ENCODE measurements at regions not wholly inside any gene's neighbourhood (a gene's known extent, or its start where the extent isn't known, plus 50 kb on each side); places are given as distances from the start of the nearest gene placed in this dataset.

DNA sequence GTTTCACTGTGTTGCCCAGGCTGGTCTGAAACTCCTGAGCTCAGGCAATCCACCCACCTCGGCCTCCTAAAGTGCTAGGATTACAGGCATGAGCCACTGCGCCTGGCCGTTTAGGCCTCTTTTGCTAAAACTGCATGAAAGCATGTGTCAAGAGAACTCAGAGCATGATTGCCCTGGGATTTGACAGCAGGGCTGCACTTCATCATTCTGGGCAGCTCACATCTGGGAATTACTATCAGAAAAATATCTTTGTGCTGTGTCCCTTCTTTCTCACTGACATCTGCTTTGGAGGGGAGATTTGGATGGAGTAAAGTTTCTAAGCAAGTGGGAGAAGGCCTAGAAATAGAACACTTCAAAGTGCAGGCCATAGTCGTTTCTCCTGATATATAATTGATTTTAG lies 59.6 kb upstream of the EIF2S2 start:
- no peak overlapping the region for H2AFZ ChIP-seq (ENCODE audit: low read depth, low read length)
- no peaks in the 10 kb centered on the region for H3K9me3 ChIP-seq (ENCODE audit: insufficient read depth, low read depth, low read length)
- Mint-ChIP-seq H3K4me1 (ENCODE audit: low read depth, unreplicated experiment) (no peaks in the 10 kb centered on the region), H3K27ac (ENCODE audit: unreplicated experiment) (no peak overlapping the region), H3K9me3 (ENCODE audit: unreplicated experiment) (no peaks in the 10 kb centered on the region), H3K36me3 (ENCODE audit: low read depth, unreplicated experiment) (no peaks in the 10 kb centered on the region), H3K4me3 (ENCODE audit: unreplicated experiment) (no peak overlapping the region), H3K27me3 (ENCODE audit: low read depth, unreplicated experiment) (peaks cover 2% of the 10 kb centered on the region)
- DNase-seq (ENCODE audit: low read depth) (no peak), FAIRE-seq (no peak)
- H3K4me3 ChIP-seq (ENCODE audit: insufficient read depth, low read depth, low read length): no peak overlapping the region
- H3K4me1 ChIP-seq (ENCODE audit: insufficient read depth, low read length): no peaks in the 10 kb centered on the region
- H3K4me2 ChIP-seq (ENCODE audit: low read length): no peak overlapping the region
- H3K27me3 ChIP-seq (ENCODE audit: insufficient read depth, low read length): peaks cover 5% of the 10 kb centered on the region
- no peaks in the 10 kb centered on the region for H3K36me3 ChIP-seq (ENCODE audit: insufficient read depth, low read length)
- no peak overlapping the region for H3K9ac ChIP-seq (ENCODE audit: low read length)
- H3K79me2 ChIP-seq (ENCODE audit: insufficient read depth, low read length): no peaks in the 10 kb centered on the region
- TF ChIP-seq EZH2 (IDR thresholded peaks at IDR 0.05; ENCODE audit: insufficient read depth, low read length): no peak
- TF ChIP-seq, protein P1, sequence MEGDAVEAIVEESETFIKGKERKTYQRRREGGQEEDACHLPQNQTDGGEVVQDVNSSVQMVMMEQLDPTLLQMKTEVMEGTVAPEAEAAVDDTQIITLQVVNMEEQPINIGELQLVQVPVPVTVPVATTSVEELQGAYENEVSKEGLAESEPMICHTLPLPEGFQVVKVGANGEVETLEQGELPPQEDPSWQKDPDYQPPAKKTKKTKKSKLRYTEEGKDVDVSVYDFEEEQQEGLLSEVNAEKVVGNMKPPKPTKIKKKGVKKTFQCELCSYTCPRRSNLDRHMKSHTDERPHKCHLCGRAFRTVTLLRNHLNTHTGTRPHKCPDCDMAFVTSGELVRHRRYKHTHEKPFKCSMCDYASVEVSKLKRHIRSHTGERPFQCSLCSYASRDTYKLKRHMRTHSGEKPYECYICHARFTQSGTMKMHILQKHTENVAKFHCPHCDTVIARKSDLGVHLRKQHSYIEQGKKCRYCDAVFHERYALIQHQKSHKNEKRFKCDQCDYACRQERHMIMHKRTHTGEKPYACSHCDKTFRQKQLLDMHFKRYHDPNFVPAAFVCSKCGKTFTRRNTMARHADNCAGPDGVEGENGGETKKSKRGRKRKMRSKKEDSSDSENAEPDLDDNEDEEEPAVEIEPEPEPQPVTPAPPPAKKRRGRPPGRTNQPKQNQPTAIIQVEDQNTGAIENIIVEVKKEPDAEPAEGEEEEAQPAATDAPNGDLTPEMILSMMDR (IDR thresholded peaks at IDR 0.05; ENCODE audit: insufficient read depth, low read depth, low read length): no peak
- H3K27ac ChIP-seq (ENCODE audit: low read depth, low read length): no peak overlapping the region
- no peaks in the 10 kb centered on the region for H4K20me1 ChIP-seq (ENCODE audit: insufficient read depth, low read length)

DNA sequence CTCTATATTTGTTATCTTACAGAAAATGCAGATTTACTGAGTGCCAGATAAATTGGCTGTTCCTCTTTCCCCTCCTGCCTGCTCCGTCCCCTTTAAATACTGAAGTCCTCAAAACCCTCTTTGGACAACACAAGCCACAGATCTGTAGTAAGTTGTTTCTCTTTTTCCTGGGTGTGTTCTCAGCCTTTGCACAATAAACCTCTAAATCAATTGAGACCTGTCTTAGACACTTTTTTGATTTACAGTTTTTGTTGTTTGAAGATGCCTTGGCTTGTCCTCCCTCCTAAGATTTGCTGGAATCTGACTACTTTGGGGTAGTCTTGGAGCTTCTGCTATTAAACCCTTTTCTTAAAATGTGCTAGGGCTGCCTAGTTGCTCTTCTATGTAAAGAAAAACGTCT lies 60.9 kb upstream of the EIF2S2 start:
- no peak overlapping the region for H3K27ac Mint-ChIP-seq (ENCODE audit: unreplicated experiment)
- Histone ChIP-seq H2AFZ (ENCODE audit: low read depth, low read length) (no peak overlapping the region), H3K27me3 (ENCODE audit: insufficient read depth, low read length) (peaks cover 8% of the 10 kb centered on the region), H3K4me3 (ENCODE audit: insufficient read depth, low read depth, low read length) (no peak overlapping the region), H3K36me3 (ENCODE audit: insufficient read depth, low read length) (no peaks in the 10 kb centered on the region), H3K4me2 (ENCODE audit: low read length) (no peak overlapping the region), H3K4me1 (ENCODE audit: insufficient read depth, low read length) (no peaks in the 10 kb centered on the region), H3K27ac (ENCODE audit: low read depth, low read length) (no peak overlapping the region), H4K20me1 (ENCODE audit: insufficient read depth, low read length) (no peaks in the 10 kb centered on the region), H3K9ac (ENCODE audit: low read length) (no peak overlapping the region), H3K79me2 (ENCODE audit: insufficient read depth, low read length) (no peaks in the 10 kb centered on the region), H3K9me3 (ENCODE audit: insufficient read depth, low read depth, low read length) (no peaks in the 10 kb centered on the region)
- no peaks in the 10 kb centered on the region for H3K4me1 Mint-ChIP-seq (ENCODE audit: low read depth, unreplicated experiment)
- no peak overlapping the region for H3K4me3 Mint-ChIP-seq (ENCODE audit: unreplicated experiment)
- no peak for DNase-seq (ENCODE audit: low read depth)
- no peak for TF ChIP-seq EZH2 (IDR thresholded peaks at IDR 0.05; ENCODE audit: insufficient read depth, low read length)
- TF ChIP-seq, protein P1 (IDR thresholded peaks at IDR 0.05; ENCODE audit: insufficient read depth, low read depth, low read length): no peak
- no peaks in the 10 kb centered on the region for H3K9me3 Mint-ChIP-seq (ENCODE audit: unreplicated experiment)
- H3K27me3 Mint-ChIP-seq (ENCODE audit: low read depth, unreplicated experiment): no peaks in the 10 kb centered on the region
- H3K36me3 Mint-ChIP-seq (ENCODE audit: low read depth, unreplicated experiment): no peaks in the 10 kb centered on the region
- FAIRE-seq: no peak

DNA sequence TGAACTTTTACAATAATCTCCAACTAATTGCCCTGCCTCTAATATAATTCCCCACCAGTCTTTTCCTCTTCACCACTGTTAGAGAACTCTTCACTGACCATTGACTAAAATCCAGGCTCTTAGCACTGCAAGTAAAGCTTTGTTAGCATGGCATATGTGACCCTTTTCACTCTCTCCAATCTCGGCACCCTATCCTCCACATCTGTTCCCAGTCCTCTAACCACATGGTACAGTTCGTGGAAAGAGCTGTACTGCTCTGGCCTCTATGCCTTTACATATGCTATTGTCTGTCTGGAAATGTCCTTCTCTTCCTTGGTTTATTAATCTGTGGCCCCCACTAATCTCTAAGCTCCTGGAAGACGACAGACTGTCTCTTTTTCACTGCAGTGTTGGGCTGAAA lies 63.0 kb upstream of the EIF2S2 start:
- H3K4me3 ChIP-seq (ENCODE audit: insufficient read depth, low read depth, low read length): no peak overlapping the region
- no peak overlapping the region for H2AFZ ChIP-seq (ENCODE audit: low read depth, low read length)
- TF ChIP-seq EZH2 (IDR thresholded peaks at IDR 0.05; ENCODE audit: insufficient read depth, low read length): no peak
- TF ChIP-seq, protein P1 (IDR thresholded peaks at IDR 0.05; ENCODE audit: insufficient read depth, low read depth, low read length): no peak
- no peak overlapping the region for H3K27ac Mint-ChIP-seq (ENCODE audit: unreplicated experiment)
- FAIRE-seq (no peak), DNase-seq (ENCODE audit: low read depth) (no peak)
- H3K27me3 Mint-ChIP-seq (ENCODE audit: low read depth, unreplicated experiment): no peaks in the 10 kb centered on the region
- no peaks in the 10 kb centered on the region for H3K36me3 ChIP-seq (ENCODE audit: insufficient read depth, low read length)
- no peaks in the 10 kb centered on the region for H3K4me1 ChIP-seq (ENCODE audit: insufficient read depth, low read length)
- no peaks in the 10 kb centered on the region for H3K9me3 Mint-ChIP-seq (ENCODE audit: unreplicated experiment)
- H3K4me3 Mint-ChIP-seq (ENCODE audit: unreplicated experiment): no peak overlapping the region
- no peak overlapping the region for H3K4me2 ChIP-seq (ENCODE audit: low read length)
- no peaks in the 10 kb centered on the region for H3K79me2 ChIP-seq (ENCODE audit: insufficient read depth, low read length)
- H4K20me1 ChIP-seq (ENCODE audit: insufficient read depth, low read length): no peaks in the 10 kb centered on the region
- H3K27me3 ChIP-seq (ENCODE audit: insufficient read depth, low read length): peaks cover 8% of the 10 kb centered on the region
- no peaks in the 10 kb centered on the region for H3K4me1 Mint-ChIP-seq (ENCODE audit: low read depth, unreplicated experiment)
- H3K36me3 Mint-ChIP-seq (ENCODE audit: low read depth, unreplicated experiment): no peaks in the 10 kb centered on the region
- no peak overlapping the region for H3K9ac ChIP-seq (ENCODE audit: low read length)
- H3K27ac ChIP-seq (ENCODE audit: low read depth, low read length): no peak overlapping the region
- no peaks in the 10 kb centered on the region for H3K9me3 ChIP-seq (ENCODE audit: insufficient read depth, low read depth, low read length)

All from astrocyte (in vitro differentiated cells and primary cell).